Sigmoid colon (tissue), 6 donors: ENCODE measurements at regions not wholly inside any gene's neighbourhood (a gene's known extent, or its start where the extent isn't known, plus 50 kb on each side); places are given as distances from the start of the nearest gene placed in this dataset.

Experiments
- DNase-seq: peaks from one replicate; pipeline ENCODE4 v3.0.0-alpha.2; 2019
- H3K27ac ChIP-seq, 4 donors: fragments of 200-600 bp; sonication (generic); one replicate each; pipeline ENCODE4 v1.5.1; 2016 to 2019; ENCODE audit warnings: mild to moderate bottlenecking in 1 of 4
- H3K27me3 ChIP-seq, 3 donors: fragments of 200-600 bp; sonication (generic); one replicate each; pipeline ENCODE4 v1.5.1; 2019; ENCODE audit warnings: mild to moderate bottlenecking in 1 of 3
- H3K36me3 ChIP-seq, 4 donors: fragments of 200-600 bp; sonication (generic); one replicate each; pipeline ENCODE4 v1.5.1; 2016 to 2019
- H3K4me1 ChIP-seq, 4 donors: fragments of 200-600 bp; sonication (generic); one replicate each; pipeline ENCODE4 v1.5.1; 2017 to 2019
- H3K4me3 ChIP-seq, 4 donors: fragments of 200-600 bp; sonication (generic); one replicate each; pipeline ENCODE4 v1.5.1; 2017 to 2019; ENCODE audit warnings: mild to moderate bottlenecking in 2 of 4, moderate library complexity in 1 of 4
- H3K9me3 ChIP-seq, 4 donors: fragments of 200-600 bp in 3 of 4; sonication (generic) in 3 of 4; one replicate each; pipeline versions ENCODE4 v1.5.1 to v1.6.1; 2013 to 2019
- CTCF ChIP-seq, 4 experiments: fragments of 450-650 bp in 3 of 4; fragments of 200-600 bp in 1 of 4; IDR thresholded peaks; one replicate each; pipeline ENCODE4 v1.5.1; 2016 to 2019; ENCODE audit warnings: antibody characterized with exemption in 4 of 4, mild to moderate bottlenecking in 3 of 4, moderate library complexity in 2 of 4
- EP300 ChIP-seq, 4 donors: sonication (generic); formaldehyde crosslinking; IDR thresholded peaks; one replicate each; pipeline ENCODE4 v1.6.1; 2017; ENCODE audit warnings: antibody characterized with exemption in 4 of 4
- POLR2A ChIP-seq, 2 donors: fragments of 450-650 bp; IDR thresholded peaks; one replicate each; pipeline ENCODE4 v1.6.1; 2016; ENCODE audit warnings: antibody characterized with exemption in 2 of 2, mild to moderate bottlenecking in 2 of 2, moderate library complexity in 2 of 2
- POLR2AphosphoS5 ChIP-seq, 4 donors: sonication (generic); formaldehyde crosslinking; IDR thresholded peaks; one replicate each; pipeline ENCODE4 v1.6.1; 2017; ENCODE audit warnings: antibody characterized with exemption in 4 of 4
- WGBS, 2 donors: extraction: QIAGEN DNeasy Blood & Tissue Kit; methylation state at CpG; one replicate each; pipeline ENCODE4 v1.1.7; 2013; 5-methylcytosine and 5-hydroxymethylcytosine counted together
- intact Hi-C: fragments of 100-400 bp; cut with DNase I; formaldehyde crosslinking; loops from one replicate; pipeline ENCODE4 v1.15.1; 2023
- donor health status: healthy with polysubstance abuse.
- donor health status: healthy.

GRCh38 chr12:76264611-76265012, 83.6 kb downstream of the BBS10 start:
- H3K27ac ChIP-seq: peak overlapping the region in 1 of 4 donors; percentile 43
- H3K27me3 ChIP-seq: no peaks in the 10 kb centered on the region
- peaks cover 0 to 3% (median 0%) of the 10 kb centered on the region in 4 donors for H3K4me1 ChIP-seq
- H3K36me3 ChIP-seq: no peaks in the 10 kb centered on the region
- intact Hi-C loops: no loop called here
- TF ChIP-seq POLR2A (IDR thresholded peaks at IDR 0.05) (no peak), POLR2AphosphoS5 (IDR thresholded peaks at IDR 0.05) (no peak)
- H3K9me3 ChIP-seq: no peaks in the 10 kb centered on the region
- no peak for DNase-seq
- H3K4me3 ChIP-seq: no peak overlapping the region

GRCh38 chr12:76263696-76264095, 84.5 kb downstream of the BBS10 start:
- Histone ChIP-seq H3K27ac (no peak overlapping the region), H3K4me1 (peaks cover 0 to 3% (median 0%) of the 10 kb centered on the region in 4 donors), H3K4me3 (no peak overlapping the region), H3K9me3 (no peaks in the 10 kb centered on the region), H3K36me3 (no peaks in the 10 kb centered on the region), H3K27me3 (no peaks in the 10 kb centered on the region)
- WGBS, 2 donors: 60 to 76% methylated on average over 7 of the region's 7 CpGs
- TF ChIP-seq EP300 (IDR thresholded peaks at IDR 0.05) (no peak), POLR2AphosphoS5 (IDR thresholded peaks at IDR 0.05) (no peak), POLR2A (IDR thresholded peaks at IDR 0.05) (no peak), CTCF (IDR thresholded peaks at IDR 0.05) (no peak)
- DNase-seq: no peak
- intact Hi-C loops: no loop called here

GRCh38 chr12:76260390-76260748, 87.8 kb downstream of the BBS10 start:
- DNase-seq: no peak
- no peaks in the 10 kb centered on the region for H3K36me3 ChIP-seq
- intact Hi-C loops: no loop called here
- no peak overlapping the region for H3K4me3 ChIP-seq
- WGBS, 2 donors: 85 to 92% methylated on average over 1 of the region's 1 CpG
- no peaks in the 10 kb centered on the region for H3K9me3 ChIP-seq
- peak overlapping the region in 1 of 4 donors; percentile 78 for H3K27ac ChIP-seq
- TF ChIP-seq CTCF (IDR thresholded peaks at IDR 0.05): no peak
- TF ChIP-seq POLR2A (IDR thresholded peaks at IDR 0.05): no peak
- no peak for TF ChIP-seq EP300 (IDR thresholded peaks at IDR 0.05)
- no peak for TF ChIP-seq POLR2AphosphoS5 (IDR thresholded peaks at IDR 0.05)
- no peaks in the 10 kb centered on the region for H3K27me3 ChIP-seq
- H3K4me1 ChIP-seq: peaks cover 0 to 3% (median 0%) of the 10 kb centered on the region in 4 donors

- TF ChIP-seq CTCF (IDR thresholded peaks at IDR 0.05) (no peak), EP300 (IDR thresholded peaks at IDR 0.05) (no peak), POLR2AphosphoS5 (IDR thresholded peaks at IDR 0.05) (no peak), POLR2A (IDR thresholded peaks at IDR 0.05) (no peak)
- Histone ChIP-seq H3K4me3 (no peak overlapping the region), H3K27me3 (no peaks in the 10 kb centered on the region), H3K27ac (peak overlapping the region in 1 of 4 donors; percentile 78), H3K36me3 (no peaks in the 10 kb centered on the region), H3K9me3 (no peaks in the 10 kb centered on the region), H3K4me1 (peaks cover 0 to 3% (median 0%) of the 10 kb centered on the region in 4 donors)
- 50 to 56% methylated on average over 4 of the region's 4 CpGs for WGBS, 2 donors
- no peak for DNase-seq
- intact Hi-C loops: no loop called here
These were observed 88.4 kb downstream of the BBS10 start for GRCh38 chr12:76259660-76260389.

- intact Hi-C loops: no loop called here
- no peaks in the 10 kb centered on the region for H3K36me3 ChIP-seq
- WGBS, 2 donors: 48 to 67% methylated on average over 1 of the region's 1 CpG
- no peaks in the 10 kb centered on the region for H3K9me3 ChIP-seq
- TF ChIP-seq POLR2A (IDR thresholded peaks at IDR 0.05): no peak
- no peak for TF ChIP-seq EP300 (IDR thresholded peaks at IDR 0.05)
- TF ChIP-seq CTCF (IDR thresholded peaks at IDR 0.05): no peak
- no peak for TF ChIP-seq POLR2AphosphoS5 (IDR thresholded peaks at IDR 0.05)
- no peak for DNase-seq
- peaks cover 0 to 3% (median 0%) of the 10 kb centered on the region in 4 donors for H3K4me1 ChIP-seq
- H3K27me3 ChIP-seq: no peaks in the 10 kb centered on the region
- H3K27ac ChIP-seq: peak overlapping the region in 1 of 4 donors; percentile 78
- H3K4me3 ChIP-seq: no peak overlapping the region
These were observed 89.1 kb downstream of the BBS10 start for GRCh38 chr12:76259106-76259505.
